OCI-LY7 (cell line): ENCODE measurements at regions not wholly inside any gene's neighbourhood (a gene's known extent, or its start where the extent isn't known, plus 50 kb on each side); places are given as distances from the start of the nearest gene placed in this dataset.

ENCODE experiments used
- BruUV-seq: library from RNA; stranded (reverse); fragments of 400-500 nt; replicated peaks from 2 replicates; lab custom pipeline; 2021; lab: Mats Ljungman, UMichigan
- CTCF ChIA-PET: fragments of 300-600 bp; sonication (Branson Sonifier 250); formaldehyde crosslinking; loops from one replicate; lab custom pipeline; 2022; ENCODE audit warnings: antibody characterized with exemption; ENCODE audit not compliant: unreplicated experiment; lab: Charles Lee
- POLR2A ChIA-PET: fragments of 300-600 bp; sonication (Branson Sonifier 250); formaldehyde crosslinking; loops from one replicate; lab custom pipeline; 2022; ENCODE audit warnings: antibody characterized with exemption; lab: Charles Lee
- DNase-seq: peaks from one replicate; pipeline ENCODE4 v3.0.0-alpha.2; 2015; ENCODE audit warnings: low spot score
- H2AFZ ChIP-seq: fragments of 200-600 bp; sonication (generic), shearing (Covaris generic); 2 replicates; pipeline ENCODE4 v1.6.1; 2014; ENCODE audit warnings: mild to moderate bottlenecking, antibody characterized with exemption, low read length, moderate library complexity
- H3K27ac ChIP-seq: fragments of 200-600 bp; sonication (generic); 2 replicates; pipeline ENCODE4 v1.5.1; 2014; ENCODE audit warnings: mixed run types, low read depth, mild to moderate bottlenecking, moderate library complexity, low read length, inconsistent platforms; ENCODE audit not compliant: poor library complexity, severe bottlenecking
- H3K36me3 ChIP-seq: fragments of 200-600 bp; sonication (generic); 2 replicates; pipeline ENCODE4 v1.6.1; 2014; ENCODE audit warnings: mild to moderate bottlenecking, antibody characterized with exemption, low read length, moderate library complexity, mixed read lengths; ENCODE audit not compliant: insufficient read depth
- H3K4me1 ChIP-seq: fragments of 200-600 bp; sonication (generic); 2 replicates; pipeline ENCODE4 v1.5.1; 2014; ENCODE audit warnings: mild to moderate bottlenecking, low read length; ENCODE audit not compliant: insufficient read depth, poor library complexity, severe bottlenecking
- H3K4me2 ChIP-seq: fragments of 200-600 bp; sonication (generic); 2 replicates; pipeline ENCODE4 v1.6.1; 2014; ENCODE audit warnings: mild to moderate bottlenecking, low read length
- H3K4me3 ChIP-seq: fragments of 200-600 bp; sonication (generic); 2 replicates; pipeline ENCODE4 v1.5.1; 2014; ENCODE audit warnings: mild to moderate bottlenecking, low read depth, low read length; ENCODE audit not compliant: poor library complexity, severe bottlenecking
- H3K79me2 ChIP-seq: fragments of 200-600 bp; sonication (generic); 2 replicates; pipeline ENCODE4 v1.6.1; 2016; ENCODE audit warnings: low read depth, mild to moderate bottlenecking, low read length, moderate library complexity, mixed read lengths; ENCODE audit not compliant: insufficient read depth
- H3K9me2 ChIP-seq: fragments of 200-600 bp; sonication (generic); 2 replicates; pipeline ENCODE4 v1.6.1; 2016; ENCODE audit warnings: mild to moderate bottlenecking, low read length, mixed read lengths; ENCODE audit not compliant: insufficient read depth
- H3K9me3 ChIP-seq: fragments of 200-600 bp; sonication (generic); 2 replicates; pipeline ENCODE4 v1.6.1; 2014; ENCODE audit warnings: mild to moderate bottlenecking, mixed run types, low read length, mixed read lengths
- H4K20me1 ChIP-seq: fragments of 200-600 bp; sonication (generic); 2 replicates; pipeline ENCODE4 v1.6.1; 2014; ENCODE audit warnings: mild to moderate bottlenecking, antibody characterized with exemption, low read length, moderate library complexity, mixed read lengths; ENCODE audit not compliant: insufficient read depth
- EZH2phosphoT487 ChIP-seq: fragments of 200-600 bp; sonication (generic); IDR thresholded peaks from 2 replicates; pipeline ENCODE4 v1.6.1; 2018; ENCODE audit warnings: low read depth, borderline replicate concordance, mild to moderate bottlenecking, mixed run types, antibody characterized with exemption, low read length, moderate library complexity, mixed read lengths
- intact Hi-C: fragments of 100-400 bp; cut with micrococcal nuclease; formaldehyde crosslinking; loops from one replicate; pipeline ENCODE4 v1.10.0; 2022; ENCODE audit not compliant: unreplicated experiment
- TF ChIP-seq, protein P1 (sequence below): fragments of 200-600 bp; sonication (generic); conservative IDR thresholded peaks from 2 replicates; pipeline ENCODE4 v1.5.1; 2014; ENCODE audit warnings: mild to moderate bottlenecking, antibody characterized with exemption, low read length, moderate library complexity, mixed read lengths

DNA sequence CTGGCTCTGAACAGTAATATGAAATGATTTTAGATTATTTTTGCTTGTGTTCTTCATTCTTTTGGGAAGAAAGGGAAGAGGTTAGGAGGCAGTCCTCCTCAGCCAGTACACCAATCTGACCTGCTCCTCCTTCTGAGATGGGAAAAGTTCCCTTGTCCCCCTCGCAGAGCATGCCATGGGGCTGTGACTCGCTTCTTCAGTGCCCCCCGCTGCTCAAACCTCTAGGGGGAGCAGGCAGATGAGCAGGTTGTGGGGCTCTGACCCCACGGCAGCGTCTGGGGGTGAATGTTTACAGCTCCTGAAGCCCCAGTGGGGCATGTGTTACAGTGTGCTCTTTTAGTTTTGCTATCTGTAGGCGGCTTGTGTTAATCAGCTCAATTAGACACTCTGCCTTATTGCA is 50.9 kb upstream of the KLF9 start:
- no peak overlapping the region for H2AFZ ChIP-seq
- no peaks in the 10 kb centered on the region for H3K79me2 ChIP-seq
- no peaks in the 10 kb centered on the region for H3K36me3 ChIP-seq
- H4K20me1 ChIP-seq, result no peaks in the 10 kb centered on the region
- BruUV-seq, result no TSS peak
- no peaks in the 10 kb centered on the region for H3K9me2 ChIP-seq
- TF ChIP-seq EZH2phosphoT487, result no peak
- TF ChIP-seq, protein P1, sequence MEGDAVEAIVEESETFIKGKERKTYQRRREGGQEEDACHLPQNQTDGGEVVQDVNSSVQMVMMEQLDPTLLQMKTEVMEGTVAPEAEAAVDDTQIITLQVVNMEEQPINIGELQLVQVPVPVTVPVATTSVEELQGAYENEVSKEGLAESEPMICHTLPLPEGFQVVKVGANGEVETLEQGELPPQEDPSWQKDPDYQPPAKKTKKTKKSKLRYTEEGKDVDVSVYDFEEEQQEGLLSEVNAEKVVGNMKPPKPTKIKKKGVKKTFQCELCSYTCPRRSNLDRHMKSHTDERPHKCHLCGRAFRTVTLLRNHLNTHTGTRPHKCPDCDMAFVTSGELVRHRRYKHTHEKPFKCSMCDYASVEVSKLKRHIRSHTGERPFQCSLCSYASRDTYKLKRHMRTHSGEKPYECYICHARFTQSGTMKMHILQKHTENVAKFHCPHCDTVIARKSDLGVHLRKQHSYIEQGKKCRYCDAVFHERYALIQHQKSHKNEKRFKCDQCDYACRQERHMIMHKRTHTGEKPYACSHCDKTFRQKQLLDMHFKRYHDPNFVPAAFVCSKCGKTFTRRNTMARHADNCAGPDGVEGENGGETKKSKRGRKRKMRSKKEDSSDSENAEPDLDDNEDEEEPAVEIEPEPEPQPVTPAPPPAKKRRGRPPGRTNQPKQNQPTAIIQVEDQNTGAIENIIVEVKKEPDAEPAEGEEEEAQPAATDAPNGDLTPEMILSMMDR, result peak; percentile 52; the same call in 1 of the 2 replicates
- no peak overlapping the region for H3K4me2 ChIP-seq
- ChIA-PET POLR2A (no interaction called here), CTCF (no interaction called here)
- H3K4me3 ChIP-seq, result no peak overlapping the region
- H3K4me1 ChIP-seq, result no peaks in the 10 kb centered on the region
- no peak for DNase-seq
- H3K27ac ChIP-seq, result no peak overlapping the region
- H3K9me3 ChIP-seq, result no peaks in the 10 kb centered on the region
- intact Hi-C loops, result no loop called here
